RPMI8226 (cell line): ENCODE measurements at regions not wholly inside any gene's neighbourhood (a gene's known extent, or its start where the extent isn't known, plus 50 kb on each side); places are given as distances from the start of the nearest gene placed in this dataset.

Experiments used
- DNase-seq: peaks from one replicate; pipeline ENCODE4 v3.0.0-alpha.2; 2015

DNA sequence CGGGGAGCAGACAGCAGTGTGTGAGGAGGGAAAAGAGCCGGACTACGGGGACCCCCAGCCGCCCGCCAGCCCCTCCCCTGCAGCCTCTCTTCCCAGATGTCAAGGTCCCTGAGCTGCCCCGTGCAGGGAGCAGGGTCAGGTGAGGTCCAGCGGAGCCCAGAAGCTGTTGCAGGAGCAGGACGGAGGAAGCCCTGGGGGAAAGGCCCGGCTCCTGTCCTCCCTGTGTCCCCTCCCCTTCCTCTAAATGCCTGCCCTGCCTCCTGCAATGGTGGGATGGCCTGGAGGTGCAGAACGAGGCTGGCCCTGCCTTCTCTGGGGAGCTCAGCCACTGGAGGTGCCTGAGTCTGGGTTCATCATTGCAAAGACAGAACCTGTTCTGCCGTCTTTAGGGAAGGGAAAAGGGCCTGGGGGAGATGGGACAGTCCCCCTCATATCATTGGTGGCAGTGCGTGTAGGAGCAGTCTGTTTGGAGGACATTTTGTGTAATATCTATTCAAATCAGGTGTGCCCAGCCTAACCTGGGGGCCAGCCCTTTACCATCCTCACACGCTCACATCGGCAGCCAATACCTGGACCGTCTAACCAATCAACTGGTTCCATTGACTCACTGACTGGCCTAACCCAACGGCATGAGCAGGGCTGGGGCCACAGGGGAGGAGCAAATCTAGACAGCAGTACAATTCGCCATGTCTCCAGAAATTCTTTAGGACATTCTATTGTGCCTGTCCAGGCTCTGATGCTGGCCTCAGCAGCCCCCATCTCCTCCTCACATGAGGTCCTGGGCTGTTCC, 364.1 kb upstream of the SFSWAP start:
- DNase-seq, result no peak

DNA sequence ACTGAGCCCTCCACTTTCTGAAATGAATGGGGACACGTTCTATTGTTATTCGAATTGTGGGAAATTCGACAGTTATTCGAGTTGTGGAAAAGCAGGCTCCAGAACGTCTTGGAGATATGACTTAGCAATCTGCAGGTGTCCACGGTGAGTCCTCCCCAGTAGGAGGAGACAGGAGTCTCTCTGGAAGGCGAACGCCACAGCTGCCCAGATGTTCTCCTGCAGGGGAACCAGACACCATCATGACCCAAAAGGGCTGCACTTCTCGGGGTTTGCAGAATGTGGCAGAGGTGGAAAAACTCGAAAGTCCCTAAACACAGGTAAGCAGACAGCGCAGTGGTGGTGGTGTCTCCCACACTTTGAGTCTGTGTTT, 363.6 kb upstream of the SFSWAP start:
- no peak for DNase-seq

GRCh38 chr12:131347732-131348131, 363.2 kb upstream of the SFSWAP start:
- no peak for DNase-seq

DNA sequence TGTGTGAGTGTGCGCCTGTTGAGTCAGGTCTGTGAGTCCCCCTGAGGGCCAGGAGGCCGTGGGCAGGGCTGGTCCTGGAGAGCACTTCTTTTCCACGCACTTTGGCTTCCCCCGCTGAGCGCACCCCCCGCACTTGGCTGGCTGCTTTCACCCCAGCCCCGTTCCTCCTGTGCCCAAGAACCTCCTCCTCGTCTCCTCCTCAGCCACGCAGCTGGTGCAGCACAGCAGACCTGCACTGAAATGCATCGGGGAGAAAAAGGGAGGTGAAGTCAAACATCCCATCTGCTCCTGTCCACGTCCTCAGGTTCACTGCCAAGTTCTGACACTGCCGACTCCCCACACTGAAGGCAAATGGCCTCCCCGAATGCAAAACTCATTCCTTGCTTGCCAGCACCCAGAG, 362.7 kb upstream of the SFSWAP start:
- no peak for DNase-seq

DNA sequence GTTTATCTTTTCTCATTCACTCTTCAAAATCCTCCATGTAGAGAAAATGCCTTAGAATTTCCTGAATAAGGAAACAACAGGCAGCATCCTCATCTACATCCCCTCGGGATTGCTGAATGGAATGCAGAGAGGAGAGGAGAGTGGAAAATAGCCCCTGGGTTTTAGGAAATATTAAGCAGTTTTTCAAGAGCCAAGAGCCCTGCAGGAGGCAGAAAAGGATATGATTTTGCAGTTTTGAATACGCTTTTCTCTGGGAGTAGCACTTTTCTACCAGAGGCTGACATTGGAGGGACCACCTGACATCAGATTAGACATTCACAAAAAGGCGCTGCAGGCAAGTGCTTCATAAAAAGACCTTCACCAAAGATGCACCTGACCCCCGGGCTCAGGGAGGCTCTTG, 362.2 kb upstream of the SFSWAP start:
- no peak for DNase-seq

- no peak for DNase-seq
These were observed 361.3 kb upstream of the SFSWAP start for GRCh38 chr12:131349397-131350127.

- DNase-seq, result no peak
These were observed 360.0 kb upstream of the SFSWAP start for GRCh38 chr12:131350943-131351318.

GRCh38 chr12:131351319-131352028, 359.4 kb upstream of the SFSWAP start:
- no peak for DNase-seq

DNA sequence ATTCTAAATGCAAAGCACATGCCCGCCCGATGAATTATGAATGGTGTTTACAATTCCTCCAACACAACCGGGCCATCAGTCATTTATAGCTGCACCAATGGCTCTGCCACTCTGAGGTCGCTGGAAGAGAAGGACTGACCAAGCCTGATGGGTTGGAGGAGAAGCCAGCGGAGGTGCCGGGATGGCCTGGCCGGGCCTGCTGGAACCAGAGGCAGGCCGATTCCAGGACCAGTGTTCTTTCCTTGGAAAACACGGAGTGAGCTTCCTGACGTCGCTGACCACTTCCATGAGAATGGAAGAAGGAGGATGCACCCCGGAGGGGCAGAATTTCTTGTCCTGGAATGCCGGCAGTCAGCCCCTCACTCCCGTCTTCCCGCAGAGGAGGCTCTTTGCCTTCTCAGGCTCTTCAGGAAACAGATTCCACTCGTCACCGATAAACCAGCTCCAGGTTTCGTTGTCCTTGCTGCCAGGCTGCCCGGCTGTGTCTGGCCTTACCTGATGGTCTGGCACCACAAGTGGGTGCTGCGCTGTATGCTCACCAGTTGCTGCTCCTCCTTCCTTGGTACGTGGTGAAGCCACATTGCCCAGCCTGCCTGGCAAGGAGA, 358.5 kb upstream of the SFSWAP start:
- no peak for DNase-seq

DNA sequence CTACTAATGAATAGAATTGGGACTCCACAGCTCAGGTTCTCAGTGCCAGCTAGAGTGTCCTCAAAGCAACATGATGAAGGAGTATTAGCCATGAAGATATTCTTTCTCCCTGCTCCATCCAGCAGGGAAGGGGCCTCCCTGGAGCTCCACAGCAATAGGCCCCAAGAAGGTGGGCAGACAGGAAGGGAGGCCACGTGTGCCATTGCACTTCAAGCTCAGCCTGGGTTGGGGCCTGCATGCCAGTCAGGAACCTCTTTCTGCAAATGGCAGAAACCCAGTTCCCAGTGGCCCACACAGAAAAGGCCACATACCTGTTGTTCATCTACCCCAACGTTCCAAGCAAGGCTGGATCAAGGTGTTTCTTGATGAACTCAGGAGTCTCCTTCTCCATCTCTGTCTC, 357.5 kb upstream of the SFSWAP start:
- no peak for DNase-seq

DNA sequence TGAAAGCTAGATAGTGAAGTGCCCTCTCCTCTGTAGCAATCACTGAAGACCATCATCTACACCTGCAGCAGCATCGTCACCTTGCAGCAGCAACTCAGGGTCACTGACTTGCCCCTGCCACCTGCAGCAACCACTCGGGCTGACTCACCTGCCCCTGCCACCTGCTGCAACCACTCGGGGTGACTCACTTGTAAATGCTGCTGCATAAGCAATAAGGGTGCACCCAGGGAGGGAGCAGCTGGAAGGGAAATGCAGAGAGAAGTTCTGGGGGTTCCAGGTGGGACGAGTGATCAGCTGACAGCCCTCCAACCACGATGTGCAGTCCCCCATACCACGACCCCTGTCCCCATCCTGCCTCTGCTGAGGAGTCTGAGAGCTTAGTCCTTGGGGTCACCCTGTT, 357.1 kb upstream of the SFSWAP start:
- peak; percentile 69 for DNase-seq

DNA sequence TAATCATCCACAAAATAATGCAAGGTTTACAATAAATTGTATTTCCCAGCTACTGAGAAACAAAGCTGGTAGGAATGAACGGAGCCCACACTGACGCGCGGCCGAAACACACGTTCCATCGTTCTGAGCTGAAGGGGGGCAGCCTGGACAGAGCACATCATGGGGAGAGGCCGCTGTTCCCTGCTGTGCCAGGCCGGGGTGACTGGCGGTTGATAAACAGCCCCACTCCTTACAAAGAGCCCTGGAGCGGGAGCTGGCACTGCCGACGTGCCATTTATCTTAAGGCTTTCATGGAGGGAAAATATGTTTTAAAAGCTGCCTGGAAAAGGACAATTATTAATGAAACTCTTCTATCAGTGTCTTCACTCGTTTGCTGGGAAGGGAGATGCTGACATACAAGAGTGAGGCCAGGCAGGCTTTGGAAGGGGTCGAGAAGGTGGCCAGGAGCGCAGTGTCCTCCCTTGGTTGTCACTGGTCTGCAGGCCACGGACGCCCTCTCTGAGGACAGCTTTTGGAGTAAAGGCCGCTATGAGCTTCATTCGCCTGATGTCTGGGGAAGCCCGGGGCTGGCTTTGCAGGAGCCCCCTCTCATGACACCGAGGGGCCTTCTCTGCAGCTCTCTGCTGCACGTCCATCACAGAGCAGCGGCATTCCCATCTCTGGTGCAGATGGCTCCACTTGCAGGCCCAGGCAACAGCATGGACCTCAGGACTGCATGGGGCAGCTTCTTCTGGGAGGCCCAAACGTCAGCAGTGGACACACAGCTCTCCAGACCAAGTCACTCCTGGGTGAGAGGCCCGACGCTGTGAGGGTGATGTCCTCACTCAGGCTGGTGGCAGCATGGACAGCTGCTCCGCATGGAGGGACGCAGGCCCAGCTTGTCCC, 355.3 kb upstream of the SFSWAP start:
- DNase-seq, result no peak

- no peak for DNase-seq
These were observed 354.3 kb upstream of the SFSWAP start for GRCh38 chr12:131356485-131357184.

GRCh38 chr12:131357185-131357747, 353.6 kb upstream of the SFSWAP start:
- no peak for DNase-seq

GRCh38 chr12:131357920-131358319, 353.0 kb upstream of the SFSWAP start:
- DNase-seq, result no peak

DNA sequence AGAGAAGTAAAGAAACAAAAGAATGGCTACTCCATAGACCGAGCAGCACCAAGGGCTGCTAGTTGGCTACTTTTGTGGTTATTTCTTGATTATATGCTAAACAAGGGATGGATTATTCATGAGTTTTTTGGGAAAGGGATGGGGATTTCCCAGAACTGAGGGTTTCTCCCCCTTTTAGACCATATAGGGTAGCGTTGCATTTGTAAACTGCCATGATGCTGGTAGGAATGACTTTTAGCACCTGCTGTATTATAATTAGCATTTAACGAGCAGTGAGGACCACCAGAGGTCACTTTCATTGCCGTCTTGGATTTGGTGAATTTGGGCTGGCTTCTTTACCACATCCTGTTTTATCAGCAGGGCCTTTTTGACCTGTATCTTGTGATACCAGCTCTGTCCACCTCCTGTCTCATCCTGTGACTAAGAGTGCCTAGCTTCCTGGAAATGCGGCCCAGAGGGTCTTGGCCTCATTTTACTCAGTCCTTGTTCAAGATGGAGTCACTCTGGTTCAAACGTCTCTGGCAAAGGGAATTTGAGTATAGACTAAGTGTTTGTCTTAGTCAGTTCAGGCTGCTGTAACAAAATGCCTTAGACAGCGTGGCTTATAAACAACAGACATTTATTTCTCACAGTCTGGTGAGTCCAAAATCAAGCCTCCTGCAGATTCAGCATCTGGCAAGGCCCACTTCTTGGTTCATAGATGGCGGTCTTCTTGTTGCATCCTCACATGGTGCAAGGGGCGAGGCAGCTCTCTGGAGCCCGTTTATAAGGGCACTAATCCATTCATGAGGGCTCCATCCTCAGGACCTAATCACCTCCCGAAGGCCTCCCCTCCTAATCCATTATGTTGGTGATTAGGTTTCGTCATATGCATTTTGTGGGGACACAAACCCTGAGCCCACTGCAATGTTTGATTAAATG, 348.3 kb upstream of the SFSWAP start:
- no peak for DNase-seq

- no peak for DNase-seq
These were observed 347.5 kb upstream of the SFSWAP start for GRCh38 chr12:131363393-131363792.

DNA sequence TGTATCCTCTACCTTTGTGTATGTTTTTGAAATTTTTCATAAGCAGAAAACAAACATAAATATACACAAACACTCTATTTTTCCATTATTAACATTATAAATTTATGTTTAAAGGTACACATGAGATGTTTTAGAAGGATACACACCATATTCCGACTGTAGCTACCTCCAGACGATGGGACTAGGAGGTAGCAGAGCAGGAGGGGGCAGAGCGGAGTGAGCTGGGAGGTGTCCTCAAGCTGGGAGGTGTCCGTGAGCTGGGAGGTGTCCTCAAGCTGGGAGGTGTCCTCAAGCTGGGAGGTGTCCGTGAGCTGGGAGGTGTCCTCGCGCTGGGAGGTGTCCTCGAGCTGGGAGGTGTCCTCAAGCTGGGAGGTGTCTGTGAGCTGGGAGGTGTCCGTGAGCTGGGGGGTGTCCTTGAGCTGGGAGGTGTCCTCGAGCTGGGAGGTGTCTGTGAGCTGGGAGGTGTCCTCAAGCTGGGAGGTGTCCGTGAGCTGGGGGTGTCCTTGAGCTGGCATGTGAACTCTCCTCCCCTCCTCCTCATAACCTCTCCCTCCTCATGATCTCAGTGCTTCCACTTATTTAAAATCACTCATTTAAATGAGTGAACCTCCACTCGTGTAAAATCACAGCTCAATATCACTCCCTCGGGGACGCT, 346.9 kb upstream of the SFSWAP start:
- DNase-seq, result no peak

GRCh38 chr12:131364903-131365820, 345.7 kb upstream of the SFSWAP start:
- DNase-seq, result no peak
